AG09319 (cell line): ENCODE measurements at regions not wholly inside any gene's neighbourhood (a gene's known extent, or its start where the extent isn't known, plus 50 kb on each side); places are given as distances from the start of the nearest gene placed in this dataset.

ENCODE experiments used
- DNase-seq: peaks from one replicate; pipeline ENCODE4 v3.0.0-alpha.2; 2010; ENCODE audit warnings: low read depth; ENCODE audit errors: extremely low read depth
- CTCF ChIP-seq: IDR thresholded peaks from 2 replicates; pipeline ENCODE4 v1.5.1; 2011; ENCODE audit warnings: low read depth, mild to moderate bottlenecking, inconsistent platforms, low read length, moderate library complexity

DNA sequence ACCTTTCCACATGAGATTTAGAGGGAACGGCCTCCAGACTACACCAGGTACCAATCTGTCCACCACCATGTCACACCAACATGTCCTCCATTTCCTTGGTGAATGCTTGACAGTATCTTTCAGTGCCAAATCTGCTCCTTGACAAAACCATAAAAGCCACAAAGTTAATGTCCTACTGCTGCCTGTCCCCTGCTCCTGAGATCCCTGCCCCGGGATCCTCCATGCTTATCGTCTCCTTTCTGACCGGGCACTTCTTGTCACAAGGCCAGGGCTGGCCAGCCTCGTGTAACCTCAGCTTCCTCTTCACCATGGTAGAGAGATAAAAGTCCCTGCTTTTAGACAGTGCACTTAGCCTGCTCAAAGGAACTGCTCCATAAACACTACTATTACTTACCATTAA lies 136.2 kb downstream of the NAV1 start:
- no peak for TF ChIP-seq CTCF
- no peak for DNase-seq

DNA sequence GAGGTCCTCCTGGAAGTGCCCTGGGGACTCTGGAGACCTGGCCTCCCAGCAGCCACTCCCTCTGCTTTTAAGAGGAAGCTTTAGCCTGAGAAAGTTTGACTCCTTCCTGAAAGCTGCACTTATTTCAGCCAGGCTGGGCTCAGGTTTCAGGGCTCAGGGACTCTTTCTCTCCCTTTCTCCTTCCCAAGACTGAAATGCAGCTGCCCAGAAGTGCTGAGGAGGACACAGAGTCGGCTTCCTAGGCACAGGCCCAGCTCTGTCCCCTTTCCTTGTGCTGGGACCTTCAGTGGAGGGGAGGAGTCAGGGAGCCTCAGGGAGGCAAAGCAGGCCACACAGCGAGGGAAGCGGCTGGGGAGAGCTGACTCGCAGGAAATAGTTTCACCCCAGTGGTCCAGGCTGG lies 137.3 kb downstream of the NAV1 start:
- DNase-seq = no peak
- TF ChIP-seq CTCF = no peak

GRCh38 chr1:201676641-201677040 lies 137.7 kb downstream of the NAV1 start:
- DNase-seq = no peak
- TF ChIP-seq CTCF = no peak

- no peak for DNase-seq
- no peak for TF ChIP-seq CTCF
Observed at GRCh38 chr1:201678264-201679101, 139.6 kb downstream of the NAV1 start.

- TF ChIP-seq CTCF = no peak
- no peak for DNase-seq
Observed at GRCh38 chr1:201681375-201681774, 142.4 kb downstream of the NAV1 start.

DNA sequence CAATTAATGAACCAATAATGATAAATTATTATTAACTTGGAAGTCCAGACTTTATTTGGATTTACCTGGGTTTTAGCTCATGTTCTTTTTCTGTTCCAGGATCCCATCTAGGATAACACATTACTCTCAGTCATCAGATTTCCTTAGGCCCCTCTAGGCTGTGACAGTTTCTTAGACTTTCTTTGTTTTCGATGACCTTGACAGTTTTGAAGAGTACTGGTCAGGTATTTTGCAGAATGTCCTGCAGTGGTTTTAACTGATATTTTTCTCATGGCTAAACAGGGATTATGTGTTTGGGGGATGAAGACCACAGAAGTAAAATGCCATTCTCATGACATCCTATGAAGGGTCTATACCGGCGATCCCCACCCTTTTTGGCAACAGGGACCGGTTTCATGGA lies 144.0 kb downstream of the NAV1 start:
- DNase-seq = no peak
- TF ChIP-seq CTCF = no peak

DNA sequence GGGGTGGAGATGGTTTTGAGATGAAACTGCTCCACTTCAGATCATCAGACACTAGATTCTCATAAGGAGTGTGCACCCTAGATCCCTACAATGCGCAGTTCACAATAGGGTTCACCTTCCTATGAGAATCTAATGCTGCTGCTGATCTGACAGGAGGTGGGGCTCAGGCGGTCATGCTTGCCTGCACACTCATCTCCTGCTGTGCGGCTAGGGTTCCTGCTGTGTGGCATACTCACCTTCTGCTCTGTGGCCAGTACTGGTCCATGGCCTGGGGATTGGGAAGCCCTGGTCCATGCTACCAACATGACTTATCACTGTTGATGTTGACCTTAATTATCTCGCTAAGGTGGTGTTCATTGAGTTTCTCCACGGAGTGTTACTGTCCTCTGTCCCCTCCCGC lies 144.5 kb downstream of the NAV1 start:
- DNase-seq = no peak
- no peak for TF ChIP-seq CTCF
